Lung (tissue), 11 donors: ENCODE measurements at regions not wholly inside any gene's neighbourhood (a gene's known extent, or its start where the extent isn't known, plus 50 kb on each side); places are given as distances from the start of the nearest gene placed in this dataset.

Experiments
- ATAC-seq: fragments of 200-7000 bp; cut with Tn5 transposase; one replicate; pipeline ENCODE4 v1.9.1; 2020; ENCODE audit warnings: moderate number of reproducible peaks; ENCODE audit not compliant: insufficient read depth, low FRiP score
- DNase-seq, 3 donors: peaks; one replicate each; pipeline ENCODE4 v3.0.0-alpha.2; 2013 to 2017
- H3K27ac ChIP-seq, 2 donors: one replicate each; pipeline ENCODE4 v1.5.1; 2013; ENCODE audit warnings: mild to moderate bottlenecking in 2 of 2, moderate library complexity in 2 of 2, control low read depth in 1 of 2, inconsistent platforms in 1 of 2, low read depth in 1 of 2, low read length in 1 of 2
- H3K27me3 ChIP-seq, 3 donors: one replicate each; pipeline ENCODE4 v1.5.1; 2013; ENCODE audit warnings: low read length in 2 of 3; ENCODE audit not compliant: control insufficient read depth in 3 of 3, insufficient read depth in 3 of 3
- H3K36me3 ChIP-seq, 4 donors: one replicate each; pipeline ENCODE4 v1.5.1; 2013; ENCODE audit warnings: low read length in 4 of 4, mild to moderate bottlenecking in 1 of 4, moderate library complexity in 1 of 4; ENCODE audit not compliant: control insufficient read depth in 4 of 4, insufficient read depth in 4 of 4
- H3K4me1 ChIP-seq, 5 donors: one replicate each; pipeline ENCODE4 v1.5.1; 2013; ENCODE audit warnings: low read length in 5 of 5, mild to moderate bottlenecking in 2 of 5, moderate library complexity in 1 of 5; ENCODE audit not compliant: control insufficient read depth in 5 of 5, insufficient read depth in 5 of 5
- H3K4me3 ChIP-seq: one replicate; pipeline ENCODE4 v1.5.1; 2013; ENCODE audit warnings: mild to moderate bottlenecking, control low read depth, moderate library complexity
- H3K9ac ChIP-seq, 2 donors: one replicate each; pipeline ENCODE4 v1.5.1; 2013; ENCODE audit warnings: low read length in 2 of 2, control low read depth in 1 of 2; ENCODE audit not compliant: insufficient read depth in 1 of 2
- H3K9me3 ChIP-seq, 4 donors: one replicate each; pipeline ENCODE4 v1.5.1; 2013; ENCODE audit warnings: low read length in 3 of 4, mild to moderate bottlenecking in 1 of 4, moderate library complexity in 1 of 4; ENCODE audit not compliant: control insufficient read depth in 4 of 4, insufficient read depth in 3 of 4
- WGBS, 2 donors: extraction: QIAGEN DNeasy Blood & Tissue Kit; methylation state at CpG; one replicate each; pipeline ENCODE4 v1.1.7; 2013; 5-methylcytosine and 5-hydroxymethylcytosine counted together
- TF ChIP-seq, protein P1 (sequence below): IDR thresholded peaks from 2 replicates; pipeline ENCODE4 v1.5.1; 2012; ENCODE audit warnings: mild to moderate bottlenecking; ENCODE audit errors: control extremely low read depth, extremely low read depth
- donor health status: control.
- donor health status: control.
- donor health status: Bipolar disorder and iron deficiency.
- donor health status: healthy.
- donor health status: DM: yes; HTN: yes; CAD: no.

DNA sequence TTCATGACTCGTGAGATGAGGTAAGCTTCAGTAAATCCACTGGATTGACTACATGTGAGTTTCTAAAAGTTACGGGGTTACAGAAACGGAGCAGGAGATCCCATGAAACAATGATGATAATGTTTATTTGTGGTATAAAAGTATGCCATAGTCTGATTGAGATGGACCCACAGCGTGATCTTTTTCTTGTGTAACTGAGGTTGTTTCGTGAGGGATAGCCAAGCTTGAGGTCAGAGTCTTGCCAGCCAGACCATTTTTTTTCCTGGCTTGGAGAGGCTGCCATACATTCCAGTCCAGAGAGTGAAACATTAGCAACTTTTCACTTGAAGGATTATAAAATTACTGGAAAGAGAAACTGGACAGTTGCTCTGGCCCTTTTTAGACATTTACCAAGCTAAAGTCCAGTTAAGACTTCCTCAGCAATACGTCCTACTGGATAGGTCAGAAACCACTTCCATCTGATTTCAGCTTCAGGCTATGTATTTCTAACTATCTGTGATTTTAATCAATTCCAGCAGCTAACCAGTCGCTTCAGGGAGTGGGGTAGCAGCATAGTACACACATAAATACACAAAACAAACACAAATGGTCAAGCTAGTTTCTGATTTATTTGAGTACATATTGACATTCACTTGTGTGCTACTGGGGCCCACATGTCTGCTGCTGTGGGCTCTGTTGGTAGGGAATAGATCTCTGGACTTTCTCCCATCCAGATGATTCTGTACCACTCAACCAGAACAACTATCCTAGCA, 194.6 kb downstream of the POSTN start:
- Histone ChIP-seq H3K36me3 (no peaks in the 10 kb centered on the region), H3K27ac (no peak overlapping the region), H3K4me3 (no peak overlapping the region), H3K4me1 (peaks cover 0 to 7% (median 0%) of the 10 kb centered on the region in 5 donors), H3K9ac (no peak overlapping the region), H3K27me3 (no peaks in the 10 kb centered on the region), H3K9me3 (no peaks in the 10 kb centered on the region)
- DNase-seq (no peak), ATAC-seq (no peak)
- TF ChIP-seq, protein P1, sequence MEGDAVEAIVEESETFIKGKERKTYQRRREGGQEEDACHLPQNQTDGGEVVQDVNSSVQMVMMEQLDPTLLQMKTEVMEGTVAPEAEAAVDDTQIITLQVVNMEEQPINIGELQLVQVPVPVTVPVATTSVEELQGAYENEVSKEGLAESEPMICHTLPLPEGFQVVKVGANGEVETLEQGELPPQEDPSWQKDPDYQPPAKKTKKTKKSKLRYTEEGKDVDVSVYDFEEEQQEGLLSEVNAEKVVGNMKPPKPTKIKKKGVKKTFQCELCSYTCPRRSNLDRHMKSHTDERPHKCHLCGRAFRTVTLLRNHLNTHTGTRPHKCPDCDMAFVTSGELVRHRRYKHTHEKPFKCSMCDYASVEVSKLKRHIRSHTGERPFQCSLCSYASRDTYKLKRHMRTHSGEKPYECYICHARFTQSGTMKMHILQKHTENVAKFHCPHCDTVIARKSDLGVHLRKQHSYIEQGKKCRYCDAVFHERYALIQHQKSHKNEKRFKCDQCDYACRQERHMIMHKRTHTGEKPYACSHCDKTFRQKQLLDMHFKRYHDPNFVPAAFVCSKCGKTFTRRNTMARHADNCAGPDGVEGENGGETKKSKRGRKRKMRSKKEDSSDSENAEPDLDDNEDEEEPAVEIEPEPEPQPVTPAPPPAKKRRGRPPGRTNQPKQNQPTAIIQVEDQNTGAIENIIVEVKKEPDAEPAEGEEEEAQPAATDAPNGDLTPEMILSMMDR, result no peak
- 69 to 70% methylated on average over 7 of the region's 7 CpGs for WGBS, 2 donors

DNA sequence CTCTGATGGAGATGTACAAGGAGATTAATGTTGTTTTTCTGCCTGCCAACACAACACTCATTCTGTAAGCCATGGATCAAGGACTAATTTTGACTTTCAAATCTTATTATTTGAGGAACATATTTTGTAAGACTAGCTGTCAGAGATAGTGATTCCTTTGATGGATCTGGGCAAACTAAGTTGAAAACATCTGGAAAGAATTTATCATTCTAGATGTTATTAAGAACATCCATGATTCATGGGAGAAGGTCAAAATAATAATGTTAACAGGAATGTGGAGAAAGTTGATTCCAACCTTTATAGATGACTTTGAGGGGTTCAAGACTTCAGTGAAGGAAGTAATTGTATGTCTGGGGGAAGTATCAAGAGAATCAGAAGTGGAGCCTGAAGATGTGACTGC, 196.8 kb downstream of the POSTN start:
- TF ChIP-seq, protein P1, result no peak
- Histone ChIP-seq H3K27ac (no peak overlapping the region), H3K27me3 (no peaks in the 10 kb centered on the region), H3K4me3 (no peak overlapping the region), H3K9ac (no peak overlapping the region), H3K36me3 (no peaks in the 10 kb centered on the region), H3K4me1 (no peaks in the 10 kb centered on the region), H3K9me3 (no peaks in the 10 kb centered on the region)
- DNase-seq (no peak), ATAC-seq (no peak)

DNA sequence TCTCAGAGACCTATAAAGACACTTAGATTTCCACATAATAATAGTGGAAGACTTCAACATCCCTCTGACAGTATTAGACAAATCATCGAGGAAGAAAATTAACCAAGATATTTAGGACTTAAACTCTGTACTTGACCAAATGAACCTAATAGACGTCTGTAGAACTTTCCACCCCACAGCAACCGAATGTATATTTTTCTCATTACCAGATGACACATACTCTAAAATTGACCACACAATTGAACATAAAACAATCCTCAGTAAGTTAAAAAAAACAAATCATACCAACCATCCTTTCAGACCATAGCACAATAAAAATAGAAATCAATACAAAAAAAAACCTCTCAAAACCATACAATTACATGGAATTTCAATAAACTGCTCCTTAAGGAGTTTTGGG, 201.0 kb downstream of the POSTN start:
- TF ChIP-seq, protein P1, result no peak
- Histone ChIP-seq H3K9me3 (peaks cover 0 to 7% (median 0%) of the 10 kb centered on the region in 4 donors), H3K4me1 (no peaks in the 10 kb centered on the region), H3K36me3 (no peaks in the 10 kb centered on the region), H3K4me3 (no peak overlapping the region), H3K27me3 (no peaks in the 10 kb centered on the region), H3K27ac (no peak overlapping the region), H3K9ac (no peak overlapping the region)
- DNase-seq (no peak), ATAC-seq (no peak)
- 79 to 94% methylated on average over 3 of the region's 3 CpGs for WGBS, 2 donors

DNA sequence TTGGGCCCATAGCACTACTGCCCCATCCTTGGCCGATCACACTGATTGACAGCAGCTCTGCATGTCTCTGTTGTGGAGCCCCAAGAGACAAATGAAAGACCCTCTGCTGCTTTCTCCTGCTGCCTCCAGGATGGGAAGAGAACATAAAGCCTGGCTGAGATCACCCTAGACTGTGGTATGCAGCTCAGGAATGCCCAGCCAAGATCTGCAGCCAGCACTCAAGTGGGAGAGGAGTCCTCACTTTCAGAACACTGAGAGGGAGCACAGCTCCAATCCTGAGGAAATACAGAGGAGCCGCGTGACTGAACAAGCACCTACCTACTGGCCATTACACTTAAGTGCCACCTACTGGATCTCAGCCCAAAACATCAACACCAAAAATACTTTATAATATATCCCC, 203.0 kb downstream of the POSTN start:
- ATAC-seq, result no peak
- Histone ChIP-seq H3K9me3 (peaks cover 0 to 7% (median 0%) of the 10 kb centered on the region in 4 donors), H3K27me3 (no peaks in the 10 kb centered on the region), H3K27ac (no peak overlapping the region), H3K36me3 (no peaks in the 10 kb centered on the region), H3K4me1 (peaks cover 0 to 7% (median 0%) of the 10 kb centered on the region in 5 donors), H3K9ac (no peak overlapping the region), H3K4me3 (no peak overlapping the region)
- WGBS, 2 donors, result 91 to 97% methylated on average over 3 of the region's 3 CpGs
- TF ChIP-seq, protein P1, result no peak
- no peak for DNase-seq
